Loucy (cell line): ENCODE measurements at regions not wholly inside any gene's neighbourhood (a gene's known extent, or its start where the extent isn't known, plus 50 kb on each side); places are given as distances from the start of the nearest gene placed in this dataset.

ENCODE experiments used
- H2AFZ ChIP-seq: fragments of 200-600 bp; sonication (generic); 2 replicates; pipeline ENCODE4 v1.6.0; 2016; ENCODE audit warnings: antibody characterized with exemption, mild to moderate bottlenecking, low read length, moderate library complexity
- H3F3A ChIP-seq: fragments of 200-600 bp; 2 replicates; pipeline ENCODE4 v1.6.0; 2016; ENCODE audit warnings: antibody characterized with exemption, low read depth, mild to moderate bottlenecking
- H3K27me3 ChIP-seq: fragments of 200-600 bp; sonication (generic); 2 replicates; pipeline ENCODE4 v1.6.1; 2014; ENCODE audit warnings: low read length, mild to moderate bottlenecking; ENCODE audit not compliant: insufficient read depth, poor library complexity, severe bottlenecking
- H3K36me3 ChIP-seq: fragments of 200-600 bp; sonication (generic); 2 replicates; pipeline ENCODE4 v1.6.1; 2016; ENCODE audit warnings: low read length; ENCODE audit not compliant: insufficient read depth
- H3K4me1 ChIP-seq: fragments of 200-600 bp; sonication (generic); 2 replicates; pipeline ENCODE4 v1.5.1; 2014; ENCODE audit warnings: low read length, mild to moderate bottlenecking; ENCODE audit not compliant: insufficient read depth, poor library complexity, severe bottlenecking
- H3K4me2 ChIP-seq: fragments of 200-600 bp; sonication (generic); 2 replicates; pipeline ENCODE4 v1.6.0; 2014; ENCODE audit warnings: antibody characterized with exemption, low read length, low read depth, mild to moderate bottlenecking; ENCODE audit not compliant: poor library complexity, severe bottlenecking
- H3K4me3 ChIP-seq: fragments of 200-600 bp; sonication (generic); 2 replicates; pipeline ENCODE4 v1.5.1; 2014; ENCODE audit warnings: low read length, mild to moderate bottlenecking, mixed read lengths; ENCODE audit not compliant: poor library complexity, severe bottlenecking
- H3K79me2 ChIP-seq: fragments of 200-600 bp; sonication (generic); 2 replicates; pipeline ENCODE4 v1.6.1; 2014; ENCODE audit warnings: low read length; ENCODE audit not compliant: insufficient read depth
- H3K9ac ChIP-seq: fragments of 200-600 bp; sonication (generic); 2 replicates; pipeline ENCODE4 v1.6.0; 2014; ENCODE audit warnings: mild to moderate bottlenecking, low read depth, low read length, moderate library complexity; ENCODE audit not compliant: poor library complexity, severe bottlenecking
- H3K9me2 ChIP-seq: fragments of 200-600 bp; sonication (generic); replicated peaks from 2 replicates; pipeline ENCODE4 v1.6.1; 2016; ENCODE audit warnings: low read depth, low read length, mixed read lengths
- H3K9me3 ChIP-seq: fragments of 200-600 bp; sonication (generic); 2 replicates; pipeline ENCODE4 v1.6.1; 2014; ENCODE audit warnings: mild to moderate bottlenecking, antibody characterized with exemption, low read length, low read depth; ENCODE audit not compliant: insufficient read depth
- H4K20me1 ChIP-seq: fragments of 200-600 bp; sonication (generic); 2 replicates; pipeline ENCODE4 v1.6.0; 2014; ENCODE audit warnings: antibody characterized with exemption, low read length, mild to moderate bottlenecking; ENCODE audit not compliant: insufficient read depth, poor library complexity, severe bottlenecking
- EZH2phosphoT487 ChIP-seq: fragments of 200-600 bp; IDR thresholded peaks from 2 replicates; pipeline ENCODE4 v1.6.1; 2018; ENCODE audit warnings: antibody characterized with exemption, mild to moderate bottlenecking, moderate library complexity, borderline replicate concordance
- TF ChIP-seq, protein P1 (sequence below): fragments of 200-600 bp; sonication (generic); conservative IDR thresholded peaks from 2 replicates; pipeline ENCODE4 v1.5.1; 2014; ENCODE audit warnings: mild to moderate bottlenecking, antibody characterized with exemption, low read length

DNA sequence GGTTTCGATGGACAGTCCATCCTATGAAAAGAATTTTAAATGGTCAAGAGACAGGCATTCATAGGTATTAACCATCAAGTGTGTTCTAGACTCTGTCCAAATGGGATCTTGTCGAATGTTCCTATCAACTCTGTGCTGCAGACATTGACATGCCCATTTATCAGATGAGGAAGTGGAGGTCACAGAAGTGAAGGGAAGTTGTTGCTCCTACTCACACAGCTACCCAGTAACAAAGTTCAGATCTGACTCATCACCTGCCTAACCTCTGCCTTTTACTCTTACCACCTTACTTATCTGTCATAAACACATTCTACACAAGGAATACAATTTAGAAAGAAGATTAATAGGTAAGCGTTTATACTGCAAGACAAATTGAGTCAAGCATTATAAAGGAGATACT is 426.2 kb upstream of the BRINP1 start:
- Histone ChIP-seq H3K9me3 (no peaks in the 10 kb centered on the region), H2AFZ (no peak overlapping the region), H3K9ac (no peak overlapping the region), H3K79me2 (no peaks in the 10 kb centered on the region), H3K4me2 (no peak overlapping the region), H3K4me1 (no peaks in the 10 kb centered on the region), H3K9me2 (no peaks in the 10 kb centered on the region), H3K27me3 (no peaks in the 10 kb centered on the region), H3K36me3 (no peaks in the 10 kb centered on the region), H4K20me1 (no peaks in the 10 kb centered on the region), H3K4me3 (no peak overlapping the region), H3F3A (no peaks in the 10 kb centered on the region)
- TF ChIP-seq, protein P1, sequence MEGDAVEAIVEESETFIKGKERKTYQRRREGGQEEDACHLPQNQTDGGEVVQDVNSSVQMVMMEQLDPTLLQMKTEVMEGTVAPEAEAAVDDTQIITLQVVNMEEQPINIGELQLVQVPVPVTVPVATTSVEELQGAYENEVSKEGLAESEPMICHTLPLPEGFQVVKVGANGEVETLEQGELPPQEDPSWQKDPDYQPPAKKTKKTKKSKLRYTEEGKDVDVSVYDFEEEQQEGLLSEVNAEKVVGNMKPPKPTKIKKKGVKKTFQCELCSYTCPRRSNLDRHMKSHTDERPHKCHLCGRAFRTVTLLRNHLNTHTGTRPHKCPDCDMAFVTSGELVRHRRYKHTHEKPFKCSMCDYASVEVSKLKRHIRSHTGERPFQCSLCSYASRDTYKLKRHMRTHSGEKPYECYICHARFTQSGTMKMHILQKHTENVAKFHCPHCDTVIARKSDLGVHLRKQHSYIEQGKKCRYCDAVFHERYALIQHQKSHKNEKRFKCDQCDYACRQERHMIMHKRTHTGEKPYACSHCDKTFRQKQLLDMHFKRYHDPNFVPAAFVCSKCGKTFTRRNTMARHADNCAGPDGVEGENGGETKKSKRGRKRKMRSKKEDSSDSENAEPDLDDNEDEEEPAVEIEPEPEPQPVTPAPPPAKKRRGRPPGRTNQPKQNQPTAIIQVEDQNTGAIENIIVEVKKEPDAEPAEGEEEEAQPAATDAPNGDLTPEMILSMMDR = no peak
- TF ChIP-seq EZH2phosphoT487 = no peak

DNA sequence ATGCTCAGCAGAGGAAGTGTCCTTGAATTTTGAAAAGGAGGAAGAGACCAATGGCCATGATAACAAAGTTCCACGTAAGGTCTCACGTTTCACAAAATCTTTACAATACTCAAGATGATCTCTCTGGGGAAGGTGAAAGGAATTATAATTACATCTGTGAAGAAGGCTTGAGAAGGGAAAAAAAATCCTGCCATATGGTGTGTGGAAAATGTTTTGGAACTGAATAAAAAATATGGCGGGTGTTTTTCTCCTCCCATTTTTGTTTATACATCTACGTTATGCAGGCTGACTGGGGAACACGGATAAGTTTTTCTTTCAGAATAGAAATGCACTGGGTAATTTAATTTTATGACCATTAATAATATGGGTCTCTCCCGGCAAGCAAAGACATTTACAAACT is 425.6 kb upstream of the BRINP1 start:
- no peaks in the 10 kb centered on the region for H3K79me2 ChIP-seq
- H3F3A ChIP-seq = no peaks in the 10 kb centered on the region
- TF ChIP-seq, protein P1 = no peak
- TF ChIP-seq EZH2phosphoT487 = no peak

DNA sequence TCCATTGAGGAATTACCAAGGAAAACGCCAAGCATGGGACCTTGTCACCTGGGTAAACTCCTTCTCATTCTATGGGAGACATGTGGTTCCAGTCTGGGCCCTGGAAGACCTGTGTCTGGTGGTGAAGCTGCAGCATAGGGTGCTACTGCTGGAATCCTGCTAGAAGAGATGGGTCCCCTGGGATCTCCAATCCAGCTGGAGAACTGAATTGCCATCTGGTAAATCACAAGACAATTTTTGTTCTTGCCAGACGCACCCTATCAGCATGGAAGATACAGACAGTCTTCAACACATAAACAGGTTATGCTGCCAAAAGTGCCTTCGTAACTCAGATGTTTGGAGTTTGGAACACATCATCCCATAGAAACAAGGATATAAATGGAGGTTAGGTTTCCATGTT is 424.0 kb upstream of the BRINP1 start:
- no peak for TF ChIP-seq EZH2phosphoT487
- TF ChIP-seq, protein P1 = no peak

More for the DNA sequence above, 425.6 kb upstream of the BRINP1 start:
- Histone ChIP-seq H3K4me1 (no peaks in the 10 kb centered on the region), H3K9me3 (no peaks in the 10 kb centered on the region), H2AFZ (no peak overlapping the region), H3K9me2 (no peaks in the 10 kb centered on the region), H3K4me2 (no peak overlapping the region), H3K27me3 (no peaks in the 10 kb centered on the region), H3K9ac (no peak overlapping the region), H3K4me3 (no peak overlapping the region), H3K36me3 (no peaks in the 10 kb centered on the region), H4K20me1 (no peaks in the 10 kb centered on the region)

More for the DNA sequence above, 424.0 kb upstream of the BRINP1 start:
- no peaks in the 10 kb centered on the region for H3K9me2 ChIP-seq
- no peaks in the 10 kb centered on the region for H3K4me1 ChIP-seq
- H2AFZ ChIP-seq = no peak overlapping the region
- H3K79me2 ChIP-seq = no peaks in the 10 kb centered on the region
- no peaks in the 10 kb centered on the region for H3K27me3 ChIP-seq
- no peak overlapping the region for H3K4me2 ChIP-seq
- H3K36me3 ChIP-seq = no peaks in the 10 kb centered on the region
- no peak overlapping the region for H3K4me3 ChIP-seq
- no peak overlapping the region for H3K9ac ChIP-seq
- no peaks in the 10 kb centered on the region for H3K9me3 ChIP-seq
- no peaks in the 10 kb centered on the region for H3F3A ChIP-seq
- no peaks in the 10 kb centered on the region for H4K20me1 ChIP-seq
